ENCODE measurements at regions not wholly inside any gene's neighbourhood (a gene's known extent, or its start where the extent isn't known, plus 50 kb on each side); places are given as distances from the start of the nearest gene placed in this dataset.

DNA sequence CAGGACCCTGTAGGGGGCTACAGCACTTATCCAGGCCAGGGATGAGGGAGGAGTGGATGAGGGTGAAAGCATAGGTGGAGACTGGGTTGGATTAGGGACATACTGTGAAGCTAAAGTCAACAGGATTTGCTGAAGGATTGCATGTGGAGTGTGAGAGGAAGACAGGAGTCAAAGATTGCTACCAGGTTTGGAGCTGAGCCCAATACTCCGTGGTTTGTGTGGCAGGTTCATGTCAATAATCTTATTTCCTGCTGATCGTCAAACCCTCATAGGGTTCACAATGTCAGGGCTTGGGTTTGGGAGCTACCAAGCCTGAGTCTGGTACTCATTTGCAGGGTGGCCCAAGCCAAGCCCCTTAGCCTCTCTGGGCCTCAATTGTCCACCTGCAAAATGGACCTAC lies 77.1 kb upstream of the PLXNC1 start:
- DNase-seq: no peak

DNA sequence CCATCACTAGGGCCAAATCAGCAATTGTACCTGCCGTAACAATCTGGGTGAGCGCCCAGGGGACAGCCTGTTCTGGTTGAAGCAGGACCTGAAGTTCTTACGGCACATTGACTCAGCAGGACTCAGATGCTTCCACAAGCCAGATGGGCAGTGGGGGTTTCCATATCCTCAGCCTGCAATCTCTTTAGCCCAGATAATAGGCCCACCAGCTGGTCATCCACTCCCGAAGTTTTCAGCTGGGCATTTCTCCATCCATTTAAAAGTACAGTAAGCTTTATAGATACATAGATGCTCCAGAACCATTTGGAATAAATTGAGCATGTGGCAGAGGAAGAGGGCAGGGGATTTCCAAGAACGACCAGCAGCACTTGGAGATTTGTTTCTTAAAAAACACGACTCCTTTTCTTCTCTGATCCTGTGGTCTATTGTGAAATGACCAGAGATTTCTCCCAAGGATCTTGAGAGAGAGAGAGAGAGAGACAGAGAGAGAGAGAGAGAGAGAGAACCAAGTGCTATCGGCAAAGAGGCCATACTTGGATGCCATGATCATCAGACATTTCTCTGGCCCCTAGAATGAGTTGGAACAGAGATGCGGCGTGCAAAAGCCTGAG lies 74.8 kb upstream of the PLXNC1 start:
- DNase-seq: no peak

DNA sequence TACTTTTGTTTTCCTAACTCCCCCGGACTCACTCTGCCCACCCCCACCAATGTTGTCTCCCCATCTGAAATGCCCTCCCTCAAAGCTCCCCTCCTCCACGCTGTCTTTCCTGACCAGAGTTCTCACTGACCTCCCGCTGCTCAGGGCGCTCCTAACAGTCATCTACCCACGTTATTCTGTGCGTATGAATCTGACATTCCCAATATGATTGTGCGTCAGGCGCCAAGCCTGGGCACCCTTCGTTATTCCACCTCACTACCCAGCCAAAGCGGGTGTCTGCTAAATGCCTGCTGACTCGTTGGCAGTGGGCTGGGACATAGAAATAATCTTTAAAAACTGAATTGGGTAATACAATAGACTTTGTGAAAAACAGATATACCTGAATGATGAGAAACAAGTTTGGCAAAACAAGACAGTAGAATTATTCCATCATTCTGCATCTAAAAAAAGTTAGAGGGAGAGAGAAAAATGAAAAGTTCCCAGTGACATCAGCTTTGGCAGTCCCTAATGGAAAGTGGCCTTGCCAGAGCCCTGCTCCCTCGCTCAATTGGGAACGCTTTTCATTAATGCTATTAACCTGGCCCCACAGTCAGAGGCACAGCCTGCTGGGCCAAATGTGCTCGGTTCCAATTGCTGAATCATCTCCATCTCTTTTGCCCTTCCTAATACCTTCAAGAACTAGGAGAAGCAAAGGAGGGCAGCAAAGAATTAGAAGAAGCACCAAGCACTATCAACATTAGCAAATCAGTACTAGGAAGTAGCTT lies 74.0 kb upstream of the PLXNC1 start:
- DNase-seq: no peak

DNA sequence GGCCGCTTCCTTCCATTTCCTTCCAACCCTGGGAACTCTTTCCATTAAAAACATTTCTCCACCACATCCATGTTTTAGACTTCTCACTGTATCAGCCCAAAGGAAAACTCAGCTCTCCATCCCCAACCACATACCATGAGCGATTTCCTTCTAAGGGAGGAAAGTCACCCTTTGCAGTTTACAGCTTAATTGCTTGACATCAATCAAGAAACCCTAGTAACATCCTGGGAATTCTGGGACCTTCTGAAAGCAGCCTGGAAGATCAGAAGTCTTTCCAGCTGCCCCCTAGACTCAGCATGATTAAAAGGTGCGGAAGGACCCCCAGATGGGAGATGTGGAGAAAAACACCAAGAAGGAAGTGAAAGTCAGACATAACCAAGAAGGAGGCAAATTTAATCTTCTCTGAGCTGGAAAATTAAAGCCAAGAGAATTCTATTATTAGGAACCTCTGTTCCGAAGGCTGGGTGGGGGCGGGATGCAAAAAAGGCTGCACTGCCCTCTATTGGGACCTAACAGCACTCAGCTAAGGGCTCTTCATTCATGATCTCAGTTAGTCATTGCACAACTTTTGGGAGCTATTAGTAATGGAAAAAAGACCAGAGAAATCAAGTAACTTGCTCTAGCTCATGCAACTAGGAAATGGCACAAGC lies 73.3 kb upstream of the PLXNC1 start:
- DNase-seq: peak; percentile 43

DNA sequence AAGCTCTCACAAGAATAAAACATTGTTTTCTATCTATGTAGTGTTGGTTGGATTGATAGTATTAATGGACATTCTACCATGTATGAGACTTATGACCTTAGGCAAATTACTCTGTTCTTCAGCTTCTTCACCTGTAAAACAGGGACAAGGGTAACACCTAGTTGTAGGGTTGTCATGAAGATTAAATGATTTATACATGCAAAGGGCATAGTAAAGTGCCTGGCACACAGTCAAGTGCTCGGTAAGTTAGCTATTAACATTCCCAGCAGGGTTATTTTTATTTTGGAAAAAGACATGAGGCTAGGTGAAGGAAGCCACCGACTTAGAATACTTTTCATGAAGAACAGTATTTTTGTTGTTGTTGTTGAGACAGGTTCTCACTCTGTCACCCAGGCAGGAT lies 71.2 kb upstream of the PLXNC1 start:
- no peak for DNase-seq

DNA sequence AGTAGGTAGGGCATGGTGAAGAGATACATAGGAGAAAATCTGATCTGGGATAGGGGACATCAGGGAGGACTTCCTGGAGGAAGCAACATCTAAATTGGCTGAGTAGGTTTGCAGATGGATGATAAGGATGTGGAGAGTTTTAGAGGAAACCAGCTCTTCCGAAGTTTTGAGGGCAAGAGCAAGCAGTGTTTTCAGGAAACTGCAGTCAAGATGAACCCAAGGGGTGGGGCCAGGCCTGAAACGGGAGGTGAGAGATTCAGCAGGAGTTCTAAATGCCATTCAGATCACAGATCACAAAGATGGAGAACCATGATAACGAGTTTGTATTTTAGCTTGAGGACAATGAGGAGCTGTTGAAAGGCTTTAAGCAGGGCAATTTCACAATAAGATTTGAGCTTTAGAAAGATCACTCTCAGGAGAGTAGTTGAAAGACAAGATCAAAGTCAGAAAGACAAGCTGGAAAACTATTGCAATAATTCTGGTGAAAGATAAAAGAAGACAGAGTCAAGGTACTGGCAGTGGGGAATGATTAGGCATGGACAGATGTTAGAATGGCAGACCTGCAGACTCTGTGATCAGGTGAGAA lies 70.1 kb upstream of the PLXNC1 start:
- DNase-seq: no peak

DNA sequence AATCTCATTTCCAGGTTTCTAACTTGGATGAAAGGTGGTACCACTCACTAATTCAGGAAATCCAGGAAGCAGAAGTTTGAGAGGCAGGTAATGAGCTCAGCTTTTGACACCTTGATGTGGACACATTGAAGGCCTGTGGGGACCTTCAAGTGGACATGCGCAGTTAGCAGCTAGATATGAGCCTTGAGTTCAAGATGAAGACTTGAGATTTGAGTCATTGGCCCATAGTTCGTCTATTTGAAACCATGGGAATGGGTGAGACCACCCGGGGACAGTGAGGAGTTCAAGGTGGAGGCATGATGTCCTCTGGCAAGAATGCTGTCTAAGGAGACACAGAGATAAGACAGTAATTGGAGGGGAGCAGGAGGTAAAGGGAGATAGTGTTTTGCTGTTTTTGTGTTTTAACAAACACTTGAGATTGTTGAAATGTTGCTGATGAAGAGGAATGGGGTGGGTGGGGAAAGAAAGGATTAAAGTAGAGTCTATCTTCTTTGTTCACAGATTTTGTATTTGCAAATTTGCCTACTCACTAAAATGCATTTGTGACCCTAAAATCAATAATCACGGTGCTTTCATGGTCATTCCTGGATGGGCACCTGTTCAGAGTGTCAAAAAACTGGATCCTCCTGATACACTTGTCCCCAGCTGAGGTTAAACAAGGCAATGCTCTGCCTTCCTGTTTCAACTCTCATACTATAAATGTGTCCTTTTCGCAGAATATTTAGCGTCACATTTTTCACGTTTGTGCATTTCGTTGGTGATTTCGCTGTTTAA lies 69.5 kb upstream of the PLXNC1 start:
- no peak for DNase-seq

DNA sequence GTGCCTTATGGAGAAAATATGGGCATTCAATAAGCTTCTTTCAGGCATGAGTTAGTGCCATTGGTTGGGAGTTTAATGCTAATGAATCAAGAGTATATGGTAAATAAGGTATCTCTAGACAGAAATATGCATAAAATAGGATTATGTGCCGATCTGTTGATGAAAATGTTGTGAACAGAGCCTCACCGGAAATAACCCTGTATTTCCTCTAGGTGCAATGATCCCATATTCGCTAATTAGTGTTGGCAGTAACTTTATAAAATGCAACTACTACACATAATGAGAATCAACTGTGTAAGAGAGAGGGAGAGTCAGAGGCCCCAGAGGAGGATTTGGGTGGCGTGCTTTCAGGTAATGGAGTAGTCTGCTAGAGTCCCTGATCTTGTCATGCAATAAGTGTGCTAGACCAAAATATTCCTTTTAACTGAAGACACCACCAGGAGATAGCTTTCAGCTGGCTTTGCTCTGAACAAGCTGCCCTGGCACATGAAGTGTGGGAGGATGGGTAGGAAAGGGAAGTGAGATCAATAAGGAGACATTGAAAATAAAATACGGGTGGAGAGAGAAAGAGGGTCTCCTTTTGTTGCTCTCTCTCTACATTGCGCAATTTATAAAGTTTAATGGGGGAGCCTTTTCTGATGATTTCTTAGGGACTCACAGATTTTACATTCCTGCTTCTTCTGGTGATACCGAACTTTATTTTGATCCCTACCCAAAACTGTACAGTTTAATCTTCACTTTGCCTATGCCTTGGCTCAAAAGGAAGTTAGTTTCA lies 68.6 kb upstream of the PLXNC1 start:
- DNase-seq: no peak

DNA sequence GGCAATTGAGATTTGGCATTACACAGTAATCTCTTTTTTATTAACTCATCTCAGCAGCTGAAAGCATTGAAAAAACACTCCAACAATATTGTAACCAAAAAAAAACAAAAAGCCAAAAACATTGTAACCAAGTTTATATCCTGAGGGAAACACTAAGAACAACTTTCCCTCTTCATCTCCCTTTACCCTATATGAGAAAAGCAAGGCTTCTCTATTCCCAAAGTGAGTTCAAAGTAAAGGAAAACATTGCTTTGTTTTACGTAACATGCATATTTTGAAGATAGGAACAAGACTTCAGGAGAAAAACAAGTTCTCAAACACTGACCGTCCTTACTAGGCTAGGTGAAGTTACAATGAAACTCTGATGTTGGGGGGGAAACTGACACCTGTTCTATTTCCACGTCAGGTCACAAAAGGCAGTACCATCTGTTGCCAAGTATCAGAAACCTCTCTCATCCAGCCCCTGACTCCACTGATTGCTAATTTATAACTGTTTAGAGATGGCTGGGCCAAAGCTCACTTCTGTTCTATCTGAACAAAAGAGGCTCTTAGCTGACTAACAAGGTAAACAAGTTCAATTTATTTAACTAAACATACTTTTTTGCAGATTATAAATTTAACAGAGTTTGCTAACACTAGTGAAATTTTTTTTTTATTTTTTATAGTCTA lies 67.9 kb upstream of the PLXNC1 start:
- no peak for DNase-seq

DNA sequence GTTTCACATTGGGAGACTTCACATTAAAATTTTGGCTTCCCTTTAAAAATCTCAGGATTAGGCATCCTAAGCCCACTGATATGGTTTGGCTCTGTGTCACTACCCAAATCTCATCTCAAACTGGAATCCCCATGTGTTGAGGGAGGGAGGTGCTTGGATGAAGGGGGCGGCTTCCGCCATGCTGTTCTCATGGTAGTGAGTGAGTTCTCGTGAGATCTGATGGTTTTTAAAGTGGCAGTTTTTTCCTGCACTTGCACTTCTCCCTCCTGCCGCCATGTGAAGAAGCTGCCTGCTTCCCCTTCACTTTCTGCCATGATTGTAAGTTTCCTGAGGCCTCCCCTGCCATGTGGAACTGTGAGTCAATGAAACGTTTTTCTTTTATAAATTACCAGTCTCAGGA lies 65.7 kb upstream of the PLXNC1 start:
- no peak for DNase-seq

DNA sequence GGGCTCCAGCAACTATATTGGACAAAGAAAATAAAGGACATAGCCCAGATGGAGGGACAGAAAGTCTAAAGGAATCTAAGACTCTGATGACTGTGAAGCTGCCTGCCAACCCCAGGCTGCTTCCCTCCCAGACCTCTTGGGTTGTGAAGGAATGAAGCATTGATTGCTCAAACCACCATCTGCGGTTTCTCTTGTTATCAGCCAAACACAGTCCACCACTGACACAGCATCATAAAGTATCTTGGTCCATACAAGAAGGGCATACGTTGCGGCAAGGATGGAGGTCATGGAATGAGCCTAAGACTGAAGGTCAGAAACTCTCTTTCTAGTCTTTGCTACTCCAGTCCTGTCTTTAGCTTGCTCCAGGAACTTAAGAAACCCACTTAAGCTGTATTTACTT lies 58.5 kb upstream of the PLXNC1 start:
- DNase-seq: no peak

DNA sequence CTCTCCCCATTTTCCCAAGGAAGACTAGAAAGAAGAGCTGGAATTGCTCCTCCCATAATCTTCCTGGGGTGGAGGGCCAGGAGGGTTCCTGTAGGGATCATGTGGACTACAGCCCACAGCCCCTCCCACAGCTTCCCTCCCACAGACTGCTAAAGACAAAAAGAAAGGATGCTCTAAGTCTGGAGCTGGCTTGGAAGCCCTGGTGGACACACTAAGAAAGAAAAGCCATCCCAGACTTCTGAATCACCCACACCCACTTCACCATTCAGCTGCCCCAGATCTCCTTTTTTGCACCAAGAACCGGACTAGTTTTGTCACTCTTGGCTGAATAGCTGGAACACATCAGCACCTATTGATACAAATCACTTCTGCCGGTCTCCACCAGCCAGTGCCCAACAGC lies 56.8 kb upstream of the PLXNC1 start:
- DNase-seq: no peak

DNA sequence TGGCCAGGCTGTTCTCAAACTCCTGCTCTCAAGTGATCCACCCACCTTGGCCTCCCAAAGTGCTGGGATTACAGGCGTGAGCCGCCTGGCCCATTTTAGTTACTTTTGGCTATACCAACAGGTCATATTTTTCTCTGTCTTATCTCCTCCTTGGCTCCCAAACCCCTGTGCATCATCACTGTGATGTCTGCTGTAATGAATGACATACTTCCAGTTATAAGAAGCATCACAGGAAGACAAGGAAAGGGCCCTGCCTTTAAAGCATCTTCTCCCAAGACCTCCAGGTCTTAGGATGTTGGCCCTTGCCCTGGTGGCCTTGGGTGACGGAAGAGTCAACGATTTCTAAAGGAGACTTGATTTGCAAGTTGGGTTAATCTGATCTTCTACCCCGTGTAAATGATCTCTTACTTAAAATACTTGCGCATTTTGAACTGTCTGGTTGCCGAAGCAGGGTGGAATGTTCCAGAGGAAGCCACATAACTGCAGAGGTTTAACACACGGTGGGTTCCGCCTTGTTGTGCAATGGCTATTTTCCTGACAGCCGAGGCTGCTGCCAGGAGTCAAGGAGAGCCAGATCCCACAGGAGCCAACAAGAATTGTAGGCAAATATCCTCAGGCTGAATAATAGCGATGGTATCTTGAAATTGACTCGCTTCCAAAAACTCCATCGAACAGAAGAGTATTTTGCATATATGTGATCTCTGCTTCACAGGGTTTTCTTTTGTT lies 55.7 kb upstream of the PLXNC1 start:
- DNase-seq: no peak

DNA sequence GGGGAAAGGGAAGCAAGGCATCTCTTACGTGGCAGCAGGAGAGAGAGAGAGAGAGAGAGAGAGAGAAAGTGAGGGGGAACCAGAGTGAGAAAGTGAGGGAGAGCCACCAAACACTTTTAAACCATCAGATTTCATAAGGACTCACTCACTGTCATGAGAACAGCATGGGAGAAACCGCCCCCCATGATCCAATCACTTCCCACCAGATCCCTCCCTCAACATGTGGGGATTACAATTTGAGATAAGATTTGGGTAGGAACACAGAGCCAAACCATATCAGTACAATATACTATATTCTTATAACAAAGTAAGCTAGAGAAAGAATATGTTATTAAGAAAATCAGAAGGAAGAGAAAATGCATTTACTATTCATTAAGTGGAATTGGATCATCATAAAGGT lies 53.7 kb upstream of the PLXNC1 start:
- no peak for DNase-seq

DNA sequence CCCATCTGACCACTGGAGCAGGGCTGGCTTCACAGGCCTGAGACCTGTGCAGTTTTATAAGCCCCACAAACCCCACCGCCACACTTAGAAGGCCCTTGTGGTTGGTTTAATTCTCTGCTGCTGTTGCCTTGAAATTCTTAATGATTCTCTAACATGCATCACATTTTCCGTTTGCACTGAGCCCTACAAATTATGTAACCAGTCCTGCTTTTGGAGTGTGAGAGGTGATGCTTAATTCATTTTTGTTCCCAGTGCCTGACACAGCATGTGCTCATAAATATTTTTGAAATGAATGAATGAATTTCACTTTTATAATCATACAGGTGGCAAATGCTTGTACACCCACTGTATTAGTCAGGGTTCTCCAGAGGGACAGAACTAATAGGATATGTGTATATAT lies 52.8 kb upstream of the PLXNC1 start:
- no peak for DNase-seq

DNA sequence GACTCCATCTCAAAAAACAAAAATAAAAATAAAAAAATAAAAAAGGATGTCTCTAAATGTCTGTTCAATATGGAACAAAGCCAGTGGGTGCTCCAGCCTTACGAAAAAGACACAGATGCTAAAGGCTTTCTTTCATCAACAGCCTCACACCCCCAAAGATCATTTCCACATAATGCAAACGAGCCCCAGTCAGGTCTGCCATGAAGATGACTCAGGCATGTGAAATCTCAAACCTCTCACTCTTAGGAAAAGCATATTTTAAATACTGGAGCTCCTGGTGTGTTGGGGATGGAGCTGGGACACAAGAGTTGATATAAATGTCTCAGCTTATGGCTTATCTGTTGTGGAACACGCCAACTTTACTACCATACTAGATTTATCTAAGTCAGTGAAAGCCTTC lies 49.9 kb upstream of the PLXNC1 start:
- no peak for DNase-seq

Data from NCI-H748 treated with DMSO at 0.1 percent for 48 hours (cell line).